ENCODE measurements at regions not wholly inside any gene's neighbourhood (a gene's known extent, or its start where the extent isn't known, plus 50 kb on each side); places are given as distances from the start of the nearest gene placed in this dataset.
A peak's percentile ranks its signal among the peaks of the same experiment; 100 is the strongest.

DNA sequence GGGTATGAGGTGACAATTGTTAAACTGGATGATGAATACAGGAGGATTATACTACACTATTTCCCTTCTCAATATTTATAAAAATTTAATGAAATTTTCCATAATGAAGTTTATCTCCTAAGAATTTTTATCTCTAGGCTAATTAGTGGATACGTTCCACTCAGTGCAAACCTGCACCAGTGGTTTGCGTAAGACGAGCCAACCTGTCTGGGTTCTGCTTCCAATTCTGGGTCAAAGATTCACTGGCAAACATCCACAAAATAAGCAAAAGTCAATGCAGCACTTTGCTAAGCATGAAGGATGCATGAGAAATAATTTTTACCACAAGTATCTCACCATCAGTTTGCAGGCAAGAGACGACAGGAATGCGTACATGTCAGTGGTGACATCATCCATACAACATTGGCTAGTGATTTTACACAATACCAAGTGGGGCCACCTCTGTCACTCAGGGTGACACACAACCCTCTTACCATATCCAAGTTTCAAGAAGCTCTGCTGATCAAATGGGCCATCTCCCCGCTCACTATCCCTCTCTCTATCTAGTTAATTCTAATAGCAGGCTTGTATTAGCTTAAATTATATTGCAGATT, 51.7 kb downstream of the FAM50B start:
- H3K9me3 ChIP-seq (replicated peaks): no peaks in the 10 kb centered on the region
- TF ChIP-seq, protein P1, sequence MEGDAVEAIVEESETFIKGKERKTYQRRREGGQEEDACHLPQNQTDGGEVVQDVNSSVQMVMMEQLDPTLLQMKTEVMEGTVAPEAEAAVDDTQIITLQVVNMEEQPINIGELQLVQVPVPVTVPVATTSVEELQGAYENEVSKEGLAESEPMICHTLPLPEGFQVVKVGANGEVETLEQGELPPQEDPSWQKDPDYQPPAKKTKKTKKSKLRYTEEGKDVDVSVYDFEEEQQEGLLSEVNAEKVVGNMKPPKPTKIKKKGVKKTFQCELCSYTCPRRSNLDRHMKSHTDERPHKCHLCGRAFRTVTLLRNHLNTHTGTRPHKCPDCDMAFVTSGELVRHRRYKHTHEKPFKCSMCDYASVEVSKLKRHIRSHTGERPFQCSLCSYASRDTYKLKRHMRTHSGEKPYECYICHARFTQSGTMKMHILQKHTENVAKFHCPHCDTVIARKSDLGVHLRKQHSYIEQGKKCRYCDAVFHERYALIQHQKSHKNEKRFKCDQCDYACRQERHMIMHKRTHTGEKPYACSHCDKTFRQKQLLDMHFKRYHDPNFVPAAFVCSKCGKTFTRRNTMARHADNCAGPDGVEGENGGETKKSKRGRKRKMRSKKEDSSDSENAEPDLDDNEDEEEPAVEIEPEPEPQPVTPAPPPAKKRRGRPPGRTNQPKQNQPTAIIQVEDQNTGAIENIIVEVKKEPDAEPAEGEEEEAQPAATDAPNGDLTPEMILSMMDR (IDR thresholded peaks at IDR 0.05; ENCODE audit: borderline replicate concordance): no peak
- H3K4me1 ChIP-seq: peaks cover 19% of the 10 kb centered on the region
- intact Hi-C loops (cut with micrococcal nuclease): no loop called here
- no peaks in the 10 kb centered on the region for H3K27me3 ChIP-seq (ENCODE audit: low read depth)
- H3K27ac ChIP-seq (replicated peaks): no peak overlapping the region
- H3K36me3 ChIP-seq: no peaks in the 10 kb centered on the region
- no peak overlapping the region for H3K4me3 ChIP-seq
- DNase-seq: no peak

DNA sequence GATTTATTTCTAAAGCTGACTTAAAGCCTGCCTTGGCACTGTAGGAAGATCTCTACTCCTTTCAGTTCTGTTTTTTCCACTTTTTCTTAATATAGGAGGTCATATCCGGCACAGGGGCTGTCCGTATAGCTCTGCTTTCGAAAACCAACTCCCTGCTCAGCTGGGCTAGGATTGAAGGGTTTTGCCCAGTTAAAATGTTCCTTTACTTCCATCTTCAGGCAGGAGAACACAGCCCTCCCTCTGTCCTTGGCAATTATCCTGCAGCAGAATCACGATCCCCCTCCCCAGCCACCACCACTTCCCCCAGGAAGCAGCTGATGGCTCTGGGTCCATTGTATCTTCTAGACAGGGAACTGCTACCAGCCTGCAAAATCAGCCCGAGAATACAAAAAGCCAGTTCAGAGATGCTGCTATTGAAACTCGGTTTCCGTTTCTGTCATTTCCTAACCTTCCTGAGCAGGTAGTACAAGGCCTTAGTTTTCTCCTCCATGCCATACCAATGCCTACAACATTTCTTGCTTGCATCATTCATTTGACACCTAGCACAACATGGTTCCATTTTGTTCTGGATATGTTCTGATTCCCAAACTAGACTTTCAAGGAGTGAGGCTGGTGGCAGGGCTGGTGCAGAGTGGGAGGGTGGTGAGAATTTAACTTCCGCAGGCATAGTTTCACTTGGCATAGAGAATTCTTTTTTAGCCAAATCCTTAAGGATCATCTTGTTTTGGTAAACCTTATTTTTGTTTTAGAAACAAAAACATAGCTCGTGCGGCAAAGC, 53.9 kb downstream of the FAM50B start:
- intact Hi-C loops (cut with micrococcal nuclease): no loop called here
- DNase-seq: no peak
- Histone ChIP-seq H3K27me3 (ENCODE audit: low read depth) (no peaks in the 10 kb centered on the region), H3K9me3 (replicated peaks) (no peaks in the 10 kb centered on the region), H3K4me3 (no peak overlapping the region), H3K4me1 (peaks cover 31% of the 10 kb centered on the region), H3K27ac (replicated peaks) (no peak overlapping the region), H3K36me3 (no peaks in the 10 kb centered on the region)
- TF ChIP-seq, protein P1 (IDR thresholded peaks at IDR 0.05; ENCODE audit: borderline replicate concordance): no peak

DNA sequence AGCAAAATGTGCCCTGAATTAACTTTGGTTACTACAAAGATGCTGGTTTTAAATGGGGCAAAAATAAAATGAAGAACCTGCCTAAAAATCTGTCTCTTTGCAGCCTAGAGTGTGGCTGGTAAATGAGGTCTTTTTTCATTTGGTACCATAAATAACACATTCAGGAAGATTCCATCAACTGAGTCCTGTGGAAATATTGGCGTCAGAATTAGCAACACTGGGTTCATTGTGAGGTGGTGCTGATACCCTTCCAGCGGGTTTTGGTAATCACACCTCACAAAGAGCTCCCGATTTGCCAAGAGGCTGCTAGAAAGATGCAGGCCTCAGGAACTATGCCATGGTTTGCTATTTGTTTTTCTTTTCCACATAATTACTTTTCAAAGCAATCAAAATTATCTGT, 55.3 kb downstream of the FAM50B start:
- no peaks in the 10 kb centered on the region for H3K27me3 ChIP-seq (ENCODE audit: low read depth)
- intact Hi-C loops (cut with micrococcal nuclease): no loop called here
- peak overlapping the region; percentile 26 for H3K27ac ChIP-seq (replicated peaks)
- peaks cover 31% of the 10 kb centered on the region for H3K4me1 ChIP-seq
- no peak for DNase-seq
- no peaks in the 10 kb centered on the region for H3K9me3 ChIP-seq (replicated peaks)
- H3K36me3 ChIP-seq: no peaks in the 10 kb centered on the region
- TF ChIP-seq, protein P1 (IDR thresholded peaks at IDR 0.05; ENCODE audit: borderline replicate concordance): no peak
- no peak overlapping the region for H3K4me3 ChIP-seq

DNA sequence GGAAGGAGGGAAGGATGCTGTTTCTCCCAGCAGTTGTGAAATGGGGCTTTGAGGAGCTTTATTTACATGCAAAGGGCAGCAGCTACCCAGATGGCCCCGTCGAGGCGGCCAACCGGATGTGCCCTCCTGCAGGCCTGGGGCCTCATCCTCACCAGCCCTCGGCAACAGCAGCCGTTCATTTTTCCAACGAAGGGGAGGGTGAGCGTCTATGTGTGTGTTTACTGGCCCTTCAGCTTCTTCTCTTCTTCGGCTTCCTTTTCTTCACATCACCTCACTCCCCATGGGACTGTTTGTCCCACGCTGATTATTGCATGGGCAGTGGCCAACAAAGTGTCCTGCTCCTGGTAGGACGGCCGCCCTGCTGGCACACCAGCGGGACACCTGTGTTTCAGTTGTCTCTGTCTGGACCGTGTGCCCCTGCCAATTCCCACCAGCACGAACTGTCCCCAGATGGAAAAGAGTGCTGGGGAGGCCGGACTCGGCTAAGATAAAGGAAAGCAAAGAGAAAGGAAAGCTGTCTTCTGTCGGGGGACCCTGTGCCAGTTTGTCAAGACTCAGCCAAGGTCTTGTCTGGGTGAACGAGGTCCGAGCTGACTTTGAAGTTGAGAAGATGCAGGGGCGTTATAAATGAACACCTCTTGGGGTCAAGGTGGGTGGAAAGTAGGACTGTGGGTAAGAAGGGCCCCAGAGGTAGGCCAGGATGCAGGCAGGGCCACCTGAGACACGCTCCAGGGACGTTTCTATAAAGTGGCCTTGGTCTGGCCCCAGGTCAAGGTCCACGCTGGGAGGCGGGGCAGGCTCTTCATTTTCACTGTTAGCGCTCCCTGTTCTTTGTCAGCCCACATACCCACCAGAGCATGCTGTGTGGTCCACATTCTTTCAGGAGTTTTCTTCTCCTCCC, 57.0 kb downstream of the FAM50B start:
- intact Hi-C loops (cut with micrococcal nuclease): no loop called here
- Histone ChIP-seq H3K9me3 (replicated peaks) (no peaks in the 10 kb centered on the region), H3K4me3 (no peak overlapping the region), H3K4me1 (peaks cover 41% of the 10 kb centered on the region), H3K27ac (replicated peaks) (peak overlapping the region; percentile 79), H3K36me3 (no peaks in the 10 kb centered on the region), H3K27me3 (ENCODE audit: low read depth) (no peaks in the 10 kb centered on the region)
- DNase-seq: peak; percentile 58
- TF ChIP-seq, protein P1 (IDR thresholded peaks at IDR 0.05; ENCODE audit: borderline replicate concordance): no peak

DNA sequence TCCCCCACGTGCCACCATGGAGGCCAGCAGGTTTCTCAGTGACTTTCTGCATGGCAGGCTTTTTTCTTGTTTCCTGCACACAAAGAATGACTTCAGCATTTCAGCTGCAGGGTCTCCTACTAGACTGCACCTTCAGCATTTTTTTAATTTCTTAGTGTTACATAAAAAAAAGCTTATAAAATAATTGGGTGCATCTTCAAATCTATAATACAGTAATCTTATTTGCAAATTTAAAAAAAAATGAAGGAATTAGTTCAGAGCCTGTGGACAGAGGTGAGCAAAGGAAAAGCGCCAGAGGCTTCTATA, 57.6 kb downstream of the FAM50B start:
- peaks cover 47% of the 10 kb centered on the region for H3K4me1 ChIP-seq
- TF ChIP-seq, protein P1 (IDR thresholded peaks at IDR 0.05; ENCODE audit: borderline replicate concordance): no peak
- no peaks in the 10 kb centered on the region for H3K9me3 ChIP-seq (replicated peaks)
- no peaks in the 10 kb centered on the region for H3K27me3 ChIP-seq (ENCODE audit: low read depth)
- no peak overlapping the region for H3K4me3 ChIP-seq
- no peak for DNase-seq
- H3K27ac ChIP-seq (replicated peaks): peak overlapping the region; percentile 79
- intact Hi-C loops (cut with micrococcal nuclease): no loop called here
- H3K36me3 ChIP-seq: no peaks in the 10 kb centered on the region

All from left ventricle myocardium inferior (tissue), 1 donor.